ENCODE measurements at regions not wholly inside any gene's neighbourhood (a gene's known extent, or its start where the extent isn't known, plus 50 kb on each side); places are given as distances from the start of the nearest gene placed in this dataset.

- ATAC-seq = no peak
- no TSS peak for BruUV-seq (replicated peaks)
- WGBS (ENCODE audit: insufficient coverage, low coverage, missing lambda C conversion rate) = 0% methylated on average over 2 of the region's 2 CpGs
Measured at GRCh38 chr2:14975381-14975780, 342.9 kb downstream of the LRATD1 start.

More at GRCh38 chr2:14975381-14975780, 342.9 kb downstream of the LRATD1 start:
- no peak overlapping the region for H3K27ac ChIP-seq (ENCODE audit: extremely low read depth, low read depth, low read length)
- TF ChIP-seq SP1 (CRISPR knock-in tag; IDR thresholded peaks at IDR 0.05) = no peak
- TF ChIP-seq ZNF717 (CRISPR knock-in tag; IDR thresholded peaks at IDR 0.05) = no peak
- TF ChIP-seq ARNT (IDR thresholded peaks at IDR 0.05) = no peak
- TF ChIP-seq CREB3L1 (IDR thresholded peaks at IDR 0.05; ENCODE audit: borderline replicate concordance, low read depth) = no peak
- TF ChIP-seq WHSC1 (IDR thresholded peaks at IDR 0.05; ENCODE audit: low read length) = no peak
- TF ChIP-seq RFX1 (IDR thresholded peaks at IDR 0.05) = no peak
- no peak for TF ChIP-seq E2F8 (IDR thresholded peaks at IDR 0.05; ENCODE audit: low read depth, partially characterized antibody)
- no peak for TF ChIP-seq HCFC1 (IDR thresholded peaks at IDR 0.05; ENCODE audit: low read depth, low read length)
- TF ChIP-seq STAT5B (CRISPR knock-in tag; IDR thresholded peaks at IDR 0.05) = no peak
- TF ChIP-seq NFE2 (IDR thresholded peaks at IDR 0.05; ENCODE audit: low read depth) = no peak
- no peak for TF ChIP-seq NR4A1 (CRISPR knock-in tag; IDR thresholded peaks at IDR 0.05)
- TF ChIP-seq NR4A1 (tag; IDR thresholded peaks at IDR 0.05) = no peak
- TF ChIP-seq CGGBP1 (CRISPR knock-in tag; IDR thresholded peaks at IDR 0.05) = no peak
- no peak for TF ChIP-seq TGIF2 (CRISPR knock-in tag; IDR thresholded peaks at IDR 0.05)
- no peak for TF ChIP-seq SIN3B (IDR thresholded peaks at IDR 0.05; ENCODE audit: low read depth)
- TF ChIP-seq ZNF780A (CRISPR knock-in tag; IDR thresholded peaks at IDR 0.05) = no peak
- TF ChIP-seq KLF10 (CRISPR knock-in tag; IDR thresholded peaks at IDR 0.05) = no peak
- TF ChIP-seq ARID3B (CRISPR knock-in tag; IDR thresholded peaks at IDR 0.05; ENCODE audit: borderline replicate concordance) = no peak
- no peak for TF ChIP-seq ZC3H4 (CRISPR knock-in tag; IDR thresholded peaks at IDR 0.05; ENCODE audit: borderline replicate concordance)
- no peak for TF ChIP-seq EHMT2 (IDR thresholded peaks at IDR 0.05)
- no peak for TF ChIP-seq ZNF3 (CRISPR knock-in tag; IDR thresholded peaks at IDR 0.05)
- no peaks in the 10 kb centered on the region for H3K4me1 ChIP-seq (replicated peaks in 1 of 2; ENCODE audit: control insufficient read depth in 2 of 2, insufficient read depth in 2 of 2, low read length in 2 of 2)
- no peaks in the 10 kb centered on the region for H3K36me3 ChIP-seq (ENCODE audit: control insufficient read depth, insufficient read depth, low read length)
- H3K4me3 ChIP-seq = no peak overlapping the region
- in situ Hi-C loops (cut with MboI) = no loop called here
- no peak for FAIRE-seq
- no peak overlapping the region for H2AFZ ChIP-seq (ENCODE audit: low read depth, low read length)
- H3K9ac ChIP-seq (ENCODE audit: insufficient read depth in 1 of 2, low read depth in 2 of 2, low read length in 2 of 2) = no peak overlapping the region
- no peaks in the 10 kb centered on the region for H3K79me2 ChIP-seq (ENCODE audit: control insufficient read depth, insufficient read depth, low read length)
- no peaks in the 10 kb centered on the region for H3K9me3 ChIP-seq (replicated peaks; ENCODE audit: control insufficient read depth, insufficient read depth, low read depth, low read length)
- ChIA-PET CTCF (ENCODE audit: low intra/inter-chr PET ratio) (no interaction called here), POLR2A (no interaction called here)
- H3K27me3 ChIP-seq (ENCODE audit: control insufficient read depth in 2 of 2, insufficient read depth in 2 of 2, low read length in 2 of 2) = no peaks in the 10 kb centered on the region
- H3K4me2 ChIP-seq (ENCODE audit: insufficient read depth, low read length) = no peak overlapping the region
- intact Hi-C loops (cut with micrococcal nuclease) = no loop called here
- no peaks in the 10 kb centered on the region for H4K20me1 ChIP-seq (replicated peaks; ENCODE audit: control insufficient read depth, insufficient read depth, low read length)
- DNase-seq (ENCODE audit: extremely low read depth in 1 of 4, low spot score in 3 of 4) = no peak
- no peaks in the 10 kb centered on the region for H3K9me1 ChIP-seq (ENCODE audit: control insufficient read depth, insufficient read depth, low read length)

Data from K562 (cell line).